ENCODE measurements at regions not wholly inside any gene's neighbourhood (a gene's known extent, or its start where the extent isn't known, plus 50 kb on each side); places are given as distances from the start of the nearest gene placed in this dataset.

GRCh38 chr3:72396899-72397298, 451.3 kb downstream of the SHQ1 start:
- TF ChIP-seq POLR2A (IDR thresholded peaks at IDR 0.05) (no peak), CTCF (IDR thresholded peaks at IDR 0.05) (no peak)

Data from right lobe of liver (tissue), 4 donors.